PFSK-1 (cell line): ENCODE measurements at regions not wholly inside any gene's neighbourhood (a gene's known extent, or its start where the extent isn't known, plus 50 kb on each side); places are given as distances from the start of the nearest gene placed in this dataset.

ENCODE experiments used
- FOXP2 ChIP-seq: optimal IDR thresholded peaks from 2 replicates; pipeline ENCODE3; 2011; ENCODE audit warnings: borderline replicate concordance, control low read depth, inconsistent platforms; ENCODE audit not compliant: insufficient read depth; ENCODE audit errors: extremely low read length, extremely low read depth
- POLR2AphosphoS5 ChIP-seq: IDR thresholded peaks from 2 replicates; pipeline ENCODE4 v1.6.1; 2012; ENCODE audit warnings: low read depth, mild to moderate bottlenecking, control low read depth, low read length, moderate library complexity
- REST ChIP-seq, 2 experiments: IDR thresholded peaks; 2 replicates each; pipeline versions ENCODE4 v1.6.1 to v1.8.0; 2011 to 2012; ENCODE audit warnings: low read depth in 2 of 2, low read length in 2 of 2, control low read depth in 1 of 2, inconsistent platforms in 1 of 2, mild to moderate bottlenecking in 1 of 2, moderate library complexity in 1 of 2; ENCODE audit not compliant: insufficient read depth in 1 of 2
- SIN3A ChIP-seq: IDR thresholded peaks from 2 replicates; pipeline ENCODE4 v1.6.1; 2012; ENCODE audit warnings: mild to moderate bottlenecking, low read length, moderate library complexity, borderline replicate concordance; ENCODE audit not compliant: insufficient read depth
- TAF1 ChIP-seq: IDR thresholded peaks from 2 replicates; pipeline ENCODE4 v1.6.1; 2012; ENCODE audit warnings: low read length, control low read depth, borderline replicate concordance; ENCODE audit not compliant: insufficient read depth

GRCh38 chr10:110423650-110424049, 74.1 kb upstream of the DUSP5 start:
- TF ChIP-seq POLR2AphosphoS5 (no peak), TAF1 (no peak), FOXP2 (no peak), SIN3A (no peak), REST (IDR thresholded peaks at IDR 0.05; ENCODE audit: insufficient read depth in 1 of 2, low read depth in 2 of 2, low read length in 2 of 2) (no peak)

GRCh38 chr10:110425684-110426293, 71.9 kb upstream of the DUSP5 start:
- TF ChIP-seq POLR2AphosphoS5 = no peak
- no peak for TF ChIP-seq FOXP2
- TF ChIP-seq SIN3A = no peak
- TF ChIP-seq REST (IDR thresholded peaks at IDR 0.05; ENCODE audit: insufficient read depth in 1 of 2, low read depth in 2 of 2, low read length in 2 of 2) = no peak
- TF ChIP-seq TAF1 = no peak

GRCh38 chr10:110426294-110427181, 71.2 kb upstream of the DUSP5 start:
- no peak for TF ChIP-seq FOXP2
- no peak for TF ChIP-seq POLR2AphosphoS5

GRCh38 chr10:110429301-110429700, 68.4 kb upstream of the DUSP5 start:
- TF ChIP-seq TAF1 = no peak
- TF ChIP-seq FOXP2 = no peak
- no peak for TF ChIP-seq POLR2AphosphoS5

GRCh38 chr10:110430340-110431273, 67.1 kb upstream of the DUSP5 start:
- no peak for TF ChIP-seq REST (IDR thresholded peaks at IDR 0.05; ENCODE audit: insufficient read depth in 1 of 2, low read depth in 2 of 2, low read length in 2 of 2)
- no peak for TF ChIP-seq SIN3A
- TF ChIP-seq TAF1 = no peak
- TF ChIP-seq POLR2AphosphoS5 = no peak
- no peak for TF ChIP-seq FOXP2
